Liver (tissue), 8 donors: ENCODE measurements at regions not wholly inside any gene's neighbourhood (a gene's known extent, or its start where the extent isn't known, plus 50 kb on each side); places are given as distances from the start of the nearest gene placed in this dataset.

ENCODE experiments used
- DNase-seq: peaks from one replicate; pipeline ENCODE4 v3.0.0-alpha.2; 2017; ENCODE audit warnings: low spot score
- H3K27ac ChIP-seq, 2 donors: one replicate each; pipeline ENCODE4 v1.7.0; 2013; ENCODE audit warnings: inconsistent platforms in 2 of 2, low read length in 2 of 2, control low read depth in 1 of 2, low read depth in 1 of 2, mild to moderate bottlenecking in 1 of 2
- H3K27me3 ChIP-seq, 4 donors: one replicate each; pipeline versions ENCODE4 v1.6.1 to v1.7.0; 2013; ENCODE audit warnings: low read length in 3 of 4, inconsistent platforms in 1 of 4, mild to moderate bottlenecking in 1 of 4, moderate library complexity in 1 of 4; ENCODE audit not compliant: control insufficient read depth in 4 of 4, insufficient read depth in 4 of 4
- H3K36me3 ChIP-seq, 4 donors: one replicate each; pipeline versions ENCODE4 v1.6.1 to v1.7.0; 2013; ENCODE audit warnings: low read length in 3 of 4, mild to moderate bottlenecking in 3 of 4, low read depth in 1 of 4, moderate library complexity in 1 of 4; ENCODE audit not compliant: control insufficient read depth in 4 of 4, insufficient read depth in 3 of 4
- H3K4me1 ChIP-seq, 4 donors: one replicate each; pipeline versions ENCODE4 v1.6.1 to v1.7.0; 2013; ENCODE audit warnings: low read length in 3 of 4, mild to moderate bottlenecking in 3 of 4, moderate library complexity in 1 of 4; ENCODE audit not compliant: control insufficient read depth in 4 of 4, insufficient read depth in 4 of 4
- H3K4me3 ChIP-seq, 3 donors: one replicate each; pipeline versions ENCODE4 v1.6.1 to v1.7.0; 2013; ENCODE audit warnings: low read length in 3 of 3, control low read depth in 1 of 3, low read depth in 1 of 3, mild to moderate bottlenecking in 1 of 3
- H3K9ac ChIP-seq, 2 donors: one replicate each; pipeline ENCODE4 v1.7.0; 2013; ENCODE audit warnings: low read length in 2 of 2, mild to moderate bottlenecking in 2 of 2, moderate library complexity in 2 of 2, control low read depth in 1 of 2, low read depth in 1 of 2
- H3K9me3 ChIP-seq, 4 donors: one replicate each; pipeline versions ENCODE4 v1.6.1 to v1.7.0; 2013; ENCODE audit warnings: low read length in 3 of 4; ENCODE audit not compliant: control insufficient read depth in 4 of 4
- EGR1 ChIP-seq, 2 donors: IDR thresholded peaks; 2 replicates each; pipeline ENCODE4 v1.6.1; 2016 to 2018; ENCODE audit warnings: antibody characterized with exemption in 2 of 2, low read depth in 2 of 2
- FOXA1 ChIP-seq: IDR thresholded peaks from 2 replicates; pipeline ENCODE4 v1.6.1; 2016; ENCODE audit warnings: antibody characterized with exemption
- FOXA2 ChIP-seq: IDR thresholded peaks from 2 replicates; pipeline ENCODE4 v1.6.1; 2016; ENCODE audit warnings: antibody characterized with exemption
- GABPA ChIP-seq, 2 donors: IDR thresholded peaks in 1 of 2; conservative IDR thresholded peaks in 1 of 2; 2 replicates each; pipeline ENCODE4 v1.6.1; 2016; ENCODE audit warnings: antibody characterized with exemption in 2 of 2, mild to moderate bottlenecking in 1 of 2, moderate library complexity in 1 of 2
- HNF4A ChIP-seq, 2 donors: conservative IDR thresholded peaks; 2 replicates each; pipeline ENCODE4 v1.6.1; 2016; ENCODE audit warnings: antibody characterized with exemption in 2 of 2, mild to moderate bottlenecking in 2 of 2
- HNF4G ChIP-seq: IDR thresholded peaks from 2 replicates; pipeline ENCODE4 v1.6.1; 2016; ENCODE audit warnings: antibody characterized with exemption
- JUND ChIP-seq, 2 donors: IDR thresholded peaks; 2 replicates each; pipeline ENCODE4 v1.6.1; 2016; ENCODE audit warnings: antibody characterized with exemption in 2 of 2
- NR2F2 ChIP-seq: IDR thresholded peaks from 2 replicates; pipeline ENCODE4 v1.6.1; 2016; ENCODE audit warnings: antibody characterized with exemption
- RAD21 ChIP-seq, 2 donors: IDR thresholded peaks; 2 replicates each; pipeline ENCODE4 v1.6.1; 2016; ENCODE audit warnings: antibody characterized with exemption in 2 of 2, mild to moderate bottlenecking in 2 of 2
- REST ChIP-seq: IDR thresholded peaks from 2 replicates; pipeline ENCODE4 v1.6.1; 2016; ENCODE audit warnings: antibody characterized with exemption, mild to moderate bottlenecking
- RXRA ChIP-seq, 2 donors: IDR thresholded peaks; 2 replicates each; pipeline ENCODE4 v1.6.1; 2017 to 2018; ENCODE audit warnings: antibody characterized with exemption in 2 of 2, mild to moderate bottlenecking in 1 of 2
- SP1 ChIP-seq: IDR thresholded peaks from 2 replicates; pipeline ENCODE4 v1.6.1; 2018; ENCODE audit warnings: antibody characterized with exemption, mild to moderate bottlenecking
- TAF1 ChIP-seq: conservative IDR thresholded peaks from 2 replicates; pipeline ENCODE4 v1.6.1; 2016; ENCODE audit warnings: antibody characterized with exemption, mild to moderate bottlenecking
- YY1 ChIP-seq: IDR thresholded peaks from 2 replicates; pipeline ENCODE4 v1.6.1; 2016; ENCODE audit warnings: antibody characterized with exemption, mild to moderate bottlenecking
- ZBTB33 ChIP-seq: IDR thresholded peaks from 2 replicates; pipeline ENCODE4 v1.6.1; 2016; ENCODE audit warnings: antibody characterized with exemption
- WGBS: extraction: QIAGEN DNeasy Blood & Tissue Kit; methylation state at CpG from one replicate; pipeline ENCODE4 v1.1.7; 2013; 5-methylcytosine and 5-hydroxymethylcytosine counted together
- TF ChIP-seq, protein P1 (sequence below): IDR thresholded peaks from 2 replicates; pipeline ENCODE4 v1.6.1; 2016; ENCODE audit warnings: antibody characterized with exemption
- TF ChIP-seq, protein P2 (sequence below): IDR thresholded peaks from 2 replicates; pipeline ENCODE4 v1.6.1; 2016; ENCODE audit warnings: antibody characterized with exemption
- TF ChIP-seq, protein P3 (sequence below): fragments of 150-350 bp; IDR thresholded peaks from 2 replicates; pipeline ENCODE4 v1.5.1; 2017; ENCODE audit warnings: improper control_type of control experiment, low read depth, low read length; ENCODE audit not compliant: missing input control
- donor health status: healthy.
- donor health status: healthy.
- donor health status: healthy.
- donor health status: healthy.
- donor health status: healthy.

GRCh38 chr16:65843941-65844340 is 522.5 kb upstream of the CDH5 start:
- no peaks in the 10 kb centered on the region for H3K9me3 ChIP-seq
- 74% methylated on average over 2 of the region's 2 CpGs for WGBS
- no peak overlapping the region for H3K9ac ChIP-seq
- TF ChIP-seq ZBTB33 (no peak), TAF1 (no peak), GABPA (IDR thresholded peaks at IDR 0.05 in 1 of 2, conservative IDR thresholded peaks at IDR 0.05 in 1 of 2) (no peak), RXRA (IDR thresholded peaks at IDR 0.05) (no peak), HNF4A (conservative IDR thresholded peaks at IDR 0.05) (no peak), HNF4G (no peak), RAD21 (IDR thresholded peaks at IDR 0.05) (no peak), REST (no peak), SP1 (no peak), FOXA2 (no peak), EGR1 (IDR thresholded peaks at IDR 0.05; ENCODE audit: low read depth in 2 of 2) (no peak), FOXA1 (no peak), NR2F2 (no peak), JUND (IDR thresholded peaks at IDR 0.05) (no peak), YY1 (no peak)
- TF ChIP-seq, protein P1, sequence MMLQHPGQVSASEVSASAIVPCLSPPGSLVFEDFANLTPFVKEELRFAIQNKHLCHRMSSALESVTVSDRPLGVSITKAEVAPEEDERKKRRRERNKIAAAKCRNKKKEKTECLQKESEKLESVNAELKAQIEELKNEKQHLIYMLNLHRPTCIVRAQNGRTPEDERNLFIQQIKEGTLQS = no peak
- TF ChIP-seq, protein P2, sequence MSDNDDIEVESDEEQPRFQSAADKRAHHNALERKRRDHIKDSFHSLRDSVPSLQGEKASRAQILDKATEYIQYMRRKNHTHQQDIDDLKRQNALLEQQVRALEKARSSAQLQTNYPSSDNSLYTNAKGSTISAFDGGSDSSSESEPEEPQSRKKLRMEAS = no peak
- TF ChIP-seq, protein P3, sequence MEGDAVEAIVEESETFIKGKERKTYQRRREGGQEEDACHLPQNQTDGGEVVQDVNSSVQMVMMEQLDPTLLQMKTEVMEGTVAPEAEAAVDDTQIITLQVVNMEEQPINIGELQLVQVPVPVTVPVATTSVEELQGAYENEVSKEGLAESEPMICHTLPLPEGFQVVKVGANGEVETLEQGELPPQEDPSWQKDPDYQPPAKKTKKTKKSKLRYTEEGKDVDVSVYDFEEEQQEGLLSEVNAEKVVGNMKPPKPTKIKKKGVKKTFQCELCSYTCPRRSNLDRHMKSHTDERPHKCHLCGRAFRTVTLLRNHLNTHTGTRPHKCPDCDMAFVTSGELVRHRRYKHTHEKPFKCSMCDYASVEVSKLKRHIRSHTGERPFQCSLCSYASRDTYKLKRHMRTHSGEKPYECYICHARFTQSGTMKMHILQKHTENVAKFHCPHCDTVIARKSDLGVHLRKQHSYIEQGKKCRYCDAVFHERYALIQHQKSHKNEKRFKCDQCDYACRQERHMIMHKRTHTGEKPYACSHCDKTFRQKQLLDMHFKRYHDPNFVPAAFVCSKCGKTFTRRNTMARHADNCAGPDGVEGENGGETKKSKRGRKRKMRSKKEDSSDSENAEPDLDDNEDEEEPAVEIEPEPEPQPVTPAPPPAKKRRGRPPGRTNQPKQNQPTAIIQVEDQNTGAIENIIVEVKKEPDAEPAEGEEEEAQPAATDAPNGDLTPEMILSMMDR = no peak
- no peaks in the 10 kb centered on the region for H3K27me3 ChIP-seq
- H3K36me3 ChIP-seq = no peaks in the 10 kb centered on the region
- H3K4me3 ChIP-seq = no peak overlapping the region
- no peak for DNase-seq
- H3K4me1 ChIP-seq = no peaks in the 10 kb centered on the region
- no peak overlapping the region for H3K27ac ChIP-seq
